SK-MEL-5 (cell line): ENCODE measurements at regions not wholly inside any gene's neighbourhood (a gene's known extent, or its start where the extent isn't known, plus 50 kb on each side); places are given as distances from the start of the nearest gene placed in this dataset.

Experiments used
- DNase-seq: peaks from one replicate; pipeline ENCODE4 v3.0.0-alpha.2; 2016; ENCODE audit warnings: low read depth, low spot score
- in situ Hi-C: cut with HindIII; loops from 2 replicates; pipeline ENCODE4 v1.10.0; 2016; ENCODE audit warnings: low sequenced_read_pairs, high pct_unique_total_duplicates, low pct_unique_long_range_greater_than_20kb

GRCh38 chr4:130424211-130424610, 1328.3 kb downstream of the C4orf33 start:
- in situ Hi-C loops = no loop called here
- DNase-seq = no peak

GRCh38 chr4:130432289-130432688, 1336.3 kb downstream of the C4orf33 start:
- in situ Hi-C loops = no loop called here
- no peak for DNase-seq

GRCh38 chr4:130449741-130450140, 1353.8 kb downstream of the C4orf33 start:
- in situ Hi-C loops = no loop called here

GRCh38 chr4:130468340-130468739, 1372.4 kb downstream of the C4orf33 start:
- in situ Hi-C loops = no loop called here
- DNase-seq = no peak

More at GRCh38 chr4:130449741-130450140, 1353.8 kb downstream of the C4orf33 start:
- no peak for DNase-seq

GRCh38 chr4:130478406-130478805, 1382.5 kb downstream of the C4orf33 start:
- no peak for DNase-seq

GRCh38 chr4:130479020-130479419, 1383.1 kb downstream of the C4orf33 start:
- no peak for DNase-seq
- in situ Hi-C loops = no loop called here

More at GRCh38 chr4:130478406-130478805, 1382.5 kb downstream of the C4orf33 start:
- in situ Hi-C loops = no loop called here

- in situ Hi-C loops = no loop called here
- DNase-seq = no peak
Measured at GRCh38 chr4:130479674-130480073, 1383.7 kb downstream of the C4orf33 start.

GRCh38 chr4:130484826-130485225, 1388.9 kb downstream of the C4orf33 start:
- in situ Hi-C loops = no loop called here
- no peak for DNase-seq

- DNase-seq = no peak
- in situ Hi-C loops = no loop called here
Measured at GRCh38 chr4:130485371-130485770, 1389.4 kb downstream of the C4orf33 start.

GRCh38 chr4:130486186-130486585, 1390.2 kb downstream of the C4orf33 start:
- in situ Hi-C loops = no loop called here
- DNase-seq = no peak

- DNase-seq = no peak
- in situ Hi-C loops = no loop called here
Measured at GRCh38 chr4:130486841-130487240, 1390.9 kb downstream of the C4orf33 start.

GRCh38 chr4:130510661-130511060, 1414.7 kb downstream of the C4orf33 start:
- in situ Hi-C loops = no loop called here

GRCh38 chr4:130511776-130512175, 1415.8 kb downstream of the C4orf33 start:
- in situ Hi-C loops = no loop called here
- no peak for DNase-seq

More at GRCh38 chr4:130510661-130511060, 1414.7 kb downstream of the C4orf33 start:
- DNase-seq = no peak

- in situ Hi-C loops = no loop called here
- DNase-seq = no peak
Measured at GRCh38 chr4:130524057-130524456, 1428.1 kb downstream of the C4orf33 start.

GRCh38 chr4:130530505-130530904, 1434.6 kb downstream of the C4orf33 start:
- no peak for DNase-seq
- in situ Hi-C loops = no loop called here

- no peak for DNase-seq
- in situ Hi-C loops = no loop called here
Measured at GRCh38 chr4:130534651-130535050, 1438.7 kb downstream of the C4orf33 start.

- no peak for DNase-seq
- in situ Hi-C loops = no loop called here
Measured at GRCh38 chr4:130542953-130543352, 1447.0 kb downstream of the C4orf33 start.

GRCh38 chr4:130545171-130545570, 1449.2 kb downstream of the C4orf33 start:
- in situ Hi-C loops = no loop called here
- DNase-seq = no peak

GRCh38 chr4:130545596-130545995, 1449.6 kb downstream of the C4orf33 start:
- in situ Hi-C loops = no loop called here
- no peak for DNase-seq

GRCh38 chr4:130559268-130559667, 1463.3 kb downstream of the C4orf33 start:
- no peak for DNase-seq
- in situ Hi-C loops = no loop called here
